Activated CD8-positive, alpha-beta memory T cell treated with anti-CD3 and anti-CD28 coated beads, Interleukin-2, amount 50 U/mL, for 4 hours (primary cell): ENCODE measurements at regions not wholly inside any gene's neighbourhood (a gene's known extent, or its start where the extent isn't known, plus 50 kb on each side); places are given as distances from the start of the nearest gene placed in this dataset.

Experiments
- DNase-seq: peaks from one replicate; pipeline ENCODE4 v3.0.0-alpha.2; 2020

- no peak for DNase-seq
These were observed 109.5 kb upstream of the PFN2 start for GRCh38 chr3:150080058-150080730.

GRCh38 chr3:150079029-150079739 lies 108.5 kb upstream of the PFN2 start:
- no peak for DNase-seq

- DNase-seq, result no peak
These were observed 107.0 kb upstream of the PFN2 start for GRCh38 chr3:150077581-150078247.

- no peak for DNase-seq
These were observed 106.4 kb upstream of the PFN2 start for GRCh38 chr3:150077107-150077506.

- DNase-seq, result no peak
These were observed 105.7 kb upstream of the PFN2 start for GRCh38 chr3:150076443-150076842.

GRCh38 chr3:150075417-150075865 lies 104.7 kb upstream of the PFN2 start:
- DNase-seq, result no peak

GRCh38 chr3:150074697-150075416 lies 104.2 kb upstream of the PFN2 start:
- no peak for DNase-seq

GRCh38 chr3:150074277-150074676 lies 103.6 kb upstream of the PFN2 start:
- DNase-seq, result no peak

GRCh38 chr3:150073513-150073912 lies 102.8 kb upstream of the PFN2 start:
- DNase-seq, result no peak

GRCh38 chr3:150073031-150073430 lies 102.3 kb upstream of the PFN2 start:
- DNase-seq, result no peak

- no peak for DNase-seq
These were observed 101.9 kb upstream of the PFN2 start for GRCh38 chr3:150072576-150072975.

GRCh38 chr3:150070271-150070670 lies 99.6 kb upstream of the PFN2 start:
- DNase-seq, result no peak

- DNase-seq, result no peak
These were observed 98.9 kb upstream of the PFN2 start for GRCh38 chr3:150069633-150070032.

GRCh38 chr3:150069154-150069527 lies 98.4 kb upstream of the PFN2 start:
- no peak for DNase-seq

- DNase-seq, result no peak
These were observed 97.9 kb upstream of the PFN2 start for GRCh38 chr3:150068440-150069153.

GRCh38 chr3:150067561-150067960 lies 96.9 kb upstream of the PFN2 start:
- no peak for DNase-seq

- no peak for DNase-seq
These were observed 94.3 kb upstream of the PFN2 start for GRCh38 chr3:150064971-150065370.

- DNase-seq, result no peak
These were observed 92.5 kb upstream of the PFN2 start for GRCh38 chr3:150063237-150063636.

- DNase-seq, result no peak
These were observed 91.8 kb upstream of the PFN2 start for GRCh38 chr3:150062492-150062891.

- DNase-seq, result no peak
These were observed 90.8 kb upstream of the PFN2 start for GRCh38 chr3:150061288-150062024.

GRCh38 chr3:150059729-150060128 lies 89.0 kb upstream of the PFN2 start:
- no peak for DNase-seq

GRCh38 chr3:150059241-150059640 lies 88.5 kb upstream of the PFN2 start:
- DNase-seq, result no peak
